HG03354 (cell line): ENCODE measurements at regions not wholly inside any gene's neighbourhood (a gene's known extent, or its start where the extent isn't known, plus 50 kb on each side); places are given as distances from the start of the nearest gene placed in this dataset.
A peak's percentile ranks its signal among the peaks of the same experiment; 100 is the strongest.

ENCODE experiments used
- ATAC-seq: cut with Tn5 transposase; IDR thresholded peaks from one replicate; pipeline ENCODE4 v1.9.1; 2021; ENCODE audit warnings: mild to moderate bottlenecking; ENCODE audit not compliant: unreplicated experiment, poor library complexity, severe bottlenecking

DNA sequence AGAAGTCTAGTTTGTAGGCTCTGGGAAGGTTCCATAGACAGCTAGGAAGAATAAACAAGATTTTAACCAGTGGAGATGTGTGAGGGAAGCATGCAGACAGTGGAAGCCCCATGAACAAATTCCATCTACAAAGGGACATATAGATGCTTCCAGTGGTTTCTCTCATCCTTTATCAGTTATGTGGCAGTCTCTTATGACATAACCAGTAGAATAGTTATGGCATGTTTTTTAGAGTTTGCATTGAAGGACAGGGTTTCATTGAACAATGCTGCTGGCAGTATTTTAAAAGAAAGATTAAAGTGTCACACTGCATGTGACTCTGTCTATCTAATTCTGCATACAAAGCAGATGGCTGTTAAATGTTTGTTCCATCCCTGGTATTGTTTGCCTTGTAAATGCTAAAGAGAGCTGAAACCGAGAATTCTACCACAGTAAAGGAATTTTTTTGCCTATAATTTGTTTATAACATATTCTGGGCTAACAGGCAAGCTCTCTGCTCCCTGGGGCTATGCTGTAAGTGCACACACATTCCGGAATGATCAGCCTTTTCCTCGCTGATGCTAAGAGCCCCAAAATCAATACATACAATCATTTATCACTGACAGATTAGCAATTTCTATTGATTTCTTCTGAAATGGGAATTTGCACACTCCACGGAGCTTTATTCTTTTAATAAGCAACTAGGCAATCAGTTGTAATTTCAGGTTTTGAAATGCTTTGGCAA is 76.8 kb upstream of the PELI1 start:
- no peak for ATAC-seq

- no peak for ATAC-seq
Observed at GRCh38 chr2:64221935-64222334, 77.7 kb upstream of the PELI1 start.

DNA sequence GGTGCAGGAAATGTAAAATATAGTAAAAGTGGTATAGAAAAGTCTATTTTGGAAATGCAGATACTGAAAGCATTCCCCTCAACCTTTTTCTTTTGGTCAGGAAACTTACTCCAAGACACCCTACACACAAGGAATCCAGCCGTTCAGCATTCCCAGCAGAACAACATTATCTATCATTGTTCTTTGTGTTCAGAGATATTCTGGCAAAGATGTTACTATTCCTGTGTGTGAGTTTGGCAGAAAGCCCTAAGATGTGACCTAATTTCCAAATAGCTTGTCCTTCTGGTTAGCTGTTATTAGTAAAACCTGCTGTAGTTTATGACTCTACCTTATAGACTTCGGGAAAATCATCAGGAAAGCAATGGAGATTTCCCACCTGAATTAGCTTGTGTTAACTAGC is 78.1 kb upstream of the PELI1 start:
- no peak for ATAC-seq

- peak; percentile 73 for ATAC-seq
Observed at GRCh38 chr2:64223055-64223454, 78.8 kb upstream of the PELI1 start.

DNA sequence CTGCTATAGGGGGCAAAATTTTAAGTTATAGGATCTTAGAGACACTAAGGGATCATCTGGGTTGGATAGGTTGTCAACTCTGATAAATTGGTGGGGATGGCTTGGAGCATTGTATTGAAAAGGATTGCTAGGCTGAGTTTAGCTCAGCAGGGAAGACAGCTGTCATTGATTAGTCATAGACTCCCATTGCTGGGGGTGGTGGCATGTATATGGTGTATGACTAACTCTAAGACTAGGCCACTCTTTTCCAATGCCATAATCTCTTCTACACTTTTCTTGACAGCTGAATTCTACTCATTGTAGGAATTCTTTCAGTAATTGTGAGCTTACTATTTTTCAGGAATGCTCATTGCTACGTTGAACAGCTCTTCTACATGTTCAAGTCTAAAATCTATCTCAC is 81.3 kb upstream of the PELI1 start:
- no peak for ATAC-seq

- no peak for ATAC-seq
Observed at GRCh38 chr2:64226611-64227010, 82.4 kb upstream of the PELI1 start.

GRCh38 chr2:64227603-64228125 is 83.4 kb upstream of the PELI1 start:
- no peak for ATAC-seq

GRCh38 chr2:64228126-64228678 is 84.0 kb upstream of the PELI1 start:
- ATAC-seq, result peak; percentile 97

DNA sequence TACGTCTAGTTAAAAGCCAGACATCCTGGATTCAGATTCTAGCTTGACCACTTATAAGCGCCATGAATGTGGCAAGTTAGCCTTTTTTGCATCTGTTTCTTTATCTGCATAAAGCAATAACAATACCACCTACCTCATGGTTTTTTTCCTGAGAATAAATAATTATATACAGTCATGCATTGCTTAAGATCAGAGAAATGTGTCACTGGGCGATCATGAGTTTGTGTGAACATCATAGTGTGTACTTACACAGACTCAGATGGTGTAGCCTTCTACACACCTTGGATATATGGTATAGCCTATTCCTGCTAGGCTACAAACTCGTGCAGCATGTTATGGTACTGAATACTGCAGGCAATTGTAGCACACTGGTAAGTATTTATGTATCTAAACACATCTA is 84.7 kb upstream of the PELI1 start:
- no peak for ATAC-seq

DNA sequence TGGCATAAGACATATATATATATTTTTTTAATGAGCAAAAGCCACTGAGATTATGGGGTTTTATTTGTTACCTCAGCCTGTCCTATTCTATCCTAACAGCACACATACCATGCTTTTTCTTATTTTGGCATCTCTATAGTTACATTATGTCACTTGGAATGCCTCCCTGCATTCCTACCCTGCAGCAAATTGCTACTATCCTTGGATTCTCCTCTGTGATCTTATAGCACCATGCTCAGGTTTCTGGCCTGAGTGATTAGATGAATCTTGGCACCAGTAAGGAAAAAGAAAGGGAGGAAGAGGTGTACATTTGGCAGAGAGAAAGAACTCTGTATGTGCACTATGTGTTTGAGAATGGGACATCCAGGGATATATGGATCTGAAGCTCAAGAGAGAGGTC is 86.3 kb upstream of the PELI1 start:
- no peak for ATAC-seq

DNA sequence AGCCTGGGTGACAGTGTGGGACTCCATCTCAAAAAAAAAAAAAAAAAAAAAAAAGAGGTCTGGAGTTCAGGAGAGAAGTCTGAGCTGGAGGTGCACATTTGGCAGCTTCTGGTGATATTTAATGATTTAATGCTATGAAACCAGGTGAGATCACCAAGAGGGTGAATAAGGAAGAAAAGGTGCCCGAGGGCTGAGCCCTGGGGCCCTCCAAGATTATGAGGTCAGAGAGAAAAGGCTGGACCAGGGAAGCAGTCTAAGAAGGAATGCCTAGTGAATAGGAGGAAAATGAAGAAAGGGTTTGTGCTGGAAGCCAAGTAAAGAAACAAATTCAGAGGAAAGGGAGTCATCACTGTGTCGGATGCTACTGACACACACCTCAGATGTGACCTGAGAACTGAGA is 88.0 kb upstream of the PELI1 start:
- no peak for ATAC-seq

DNA sequence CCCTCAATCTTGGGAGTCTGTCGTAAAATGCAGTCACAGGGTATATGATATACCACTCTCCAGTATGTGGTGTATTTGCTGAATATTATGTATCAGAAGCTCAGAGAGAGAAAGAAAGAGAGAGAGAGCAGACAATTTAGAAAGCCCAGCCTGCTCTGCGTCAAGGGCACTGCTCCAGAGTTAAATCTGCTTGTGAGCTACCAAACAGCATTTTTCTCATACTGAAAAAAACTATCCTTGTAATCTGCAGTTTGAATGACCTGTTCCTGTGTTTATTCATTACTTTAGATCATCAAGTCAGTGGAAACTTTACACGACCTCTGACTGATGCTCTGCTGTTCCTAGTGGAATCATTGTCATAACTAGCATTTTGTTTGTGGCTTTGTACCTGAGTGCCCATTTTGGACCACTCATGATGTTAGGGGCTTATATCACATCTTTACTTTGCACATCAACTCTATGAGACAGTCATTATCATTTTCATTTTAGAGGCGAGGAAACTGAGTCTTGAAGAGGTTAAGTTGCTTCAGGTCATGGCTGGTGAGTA is 89.2 kb upstream of the PELI1 start:
- no peak for ATAC-seq

- no peak for ATAC-seq
Observed at GRCh38 chr2:64234150-64234549, 89.9 kb upstream of the PELI1 start.

- peak; percentile 83 for ATAC-seq
Observed at GRCh38 chr2:64234785-64235184, 90.6 kb upstream of the PELI1 start.

DNA sequence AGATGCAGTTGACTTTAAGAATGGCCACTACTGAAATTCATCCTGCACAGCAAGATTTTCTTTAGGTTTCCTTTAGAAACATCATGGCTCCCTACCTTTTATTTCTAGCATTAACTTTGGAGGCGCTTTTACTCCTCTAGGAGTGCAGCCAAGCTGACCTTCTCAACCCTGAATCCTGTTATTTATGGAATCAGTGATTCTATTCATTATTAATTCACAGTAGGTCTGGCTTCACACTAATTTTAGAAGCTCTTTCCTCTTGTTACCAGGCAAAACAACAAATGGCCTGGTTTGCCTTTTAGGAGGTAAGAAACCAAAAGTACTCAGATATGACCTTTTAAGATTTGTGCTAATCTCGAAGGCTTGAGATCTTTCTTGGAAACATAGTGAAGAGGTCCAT is 93.0 kb upstream of the PELI1 start:
- ATAC-seq, result no peak

- no peak for ATAC-seq
Observed at GRCh38 chr2:64238799-64239198, 94.6 kb upstream of the PELI1 start.

- ATAC-seq, result no peak
Observed at GRCh38 chr2:64243081-64244036, 99.1 kb upstream of the PELI1 start.

DNA sequence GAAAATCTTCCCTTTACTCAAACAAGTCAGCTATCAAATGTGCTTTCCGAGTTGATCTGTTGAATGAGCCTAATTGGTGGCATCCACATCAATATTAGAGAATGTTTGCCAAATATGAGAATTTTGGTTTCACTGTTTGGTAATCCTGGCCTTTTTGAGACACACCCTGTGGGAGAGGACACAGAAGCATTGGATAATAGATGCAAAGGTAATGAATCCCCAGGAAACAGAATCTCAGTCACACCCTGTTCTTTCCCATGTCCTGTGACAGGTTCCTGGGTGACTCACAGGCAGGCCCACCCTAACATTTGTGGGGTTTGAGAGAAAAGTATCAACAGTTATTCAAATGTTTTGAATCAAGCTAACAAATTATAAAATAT is 99.8 kb upstream of the PELI1 start:
- no peak for ATAC-seq

DNA sequence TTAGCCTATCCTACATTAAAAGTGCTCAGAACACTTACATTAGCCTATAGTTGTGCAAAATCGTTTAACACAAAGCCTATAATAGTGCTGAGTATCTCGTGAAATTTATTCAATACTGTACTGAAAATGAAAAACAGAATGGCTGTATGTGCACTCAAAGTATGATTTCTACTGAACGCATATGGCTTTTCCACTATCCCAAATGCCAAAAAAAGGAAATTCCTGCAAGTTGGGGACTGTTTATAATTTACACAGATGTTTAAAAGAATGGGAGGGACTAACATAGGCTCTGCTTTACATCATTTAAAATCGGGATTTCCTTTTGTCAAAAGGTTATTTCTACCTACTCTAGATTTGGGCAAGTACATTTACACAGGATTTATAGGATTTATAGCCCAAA is 101.4 kb upstream of the PELI1 start:
- no peak for ATAC-seq

GRCh38 chr2:64246962-64247361 is 102.7 kb upstream of the PELI1 start:
- ATAC-seq, result no peak
